Prostate gland (tissue), 1 donor: ENCODE measurements at regions not wholly inside any gene's neighbourhood (a gene's known extent, or its start where the extent isn't known, plus 50 kb on each side); places are given as distances from the start of the nearest gene placed in this dataset.

Source experiments
- POLR2A ChIP-seq: fragments of 450-650 bp; IDR thresholded peaks from one replicate; pipeline ENCODE4 v1.6.1; 2016; ENCODE audit warnings: antibody characterized with exemption, mild to moderate bottlenecking
- POLR2AphosphoS5 ChIP-seq: sonication (generic); formaldehyde crosslinking; IDR thresholded peaks from one replicate; pipeline ENCODE4 v1.6.1; 2017; ENCODE audit warnings: antibody characterized with exemption

DNA sequence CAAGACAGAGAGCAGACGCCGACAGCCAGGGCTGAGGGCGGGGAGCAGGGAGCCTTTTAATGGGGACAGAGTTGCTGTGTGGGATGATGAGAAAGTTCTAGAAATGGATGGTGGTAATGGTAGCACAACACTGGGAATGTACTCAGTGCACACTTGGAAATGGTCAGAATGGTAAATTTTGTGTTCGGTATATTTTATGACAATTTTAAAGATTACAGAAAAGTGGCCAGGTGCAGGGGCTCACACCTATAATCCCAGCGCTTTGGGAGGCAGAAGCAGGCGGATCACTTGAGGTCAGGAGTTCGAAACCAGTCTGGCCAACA, 243.2 kb upstream of the CIBAR2 start:
- TF ChIP-seq POLR2A (no peak), POLR2AphosphoS5 (no peak)
